ENCODE measurements at regions not wholly inside any gene's neighbourhood (a gene's known extent, or its start where the extent isn't known, plus 50 kb on each side); places are given as distances from the start of the nearest gene placed in this dataset.

- DNase-seq: no peak
- Histone ChIP-seq H4K20me1 (ENCODE audit: insufficient read depth, low read length) (no peaks in the 10 kb centered on the region), H3K4me2 (replicated peaks; ENCODE audit: extremely low read depth, low read length, poor library complexity, severe bottlenecking) (no peak overlapping the region), H3K4me1 (ENCODE audit: control insufficient read depth in 1 of 2, insufficient read depth in 2 of 2, low read length in 2 of 2) (no peaks in the 10 kb centered on the region), H2AFZ (ENCODE audit: insufficient read depth, low read depth, low read length, poor library complexity, severe bottlenecking) (no peak overlapping the region), H3K9me3 (replicated peaks in 1 of 2; ENCODE audit: control insufficient read depth in 1 of 2, insufficient read depth in 1 of 2, low read length in 2 of 2) (no peaks in the 10 kb centered on the region), H3K9ac (ENCODE audit: insufficient read depth, low read length, poor library complexity, severe bottlenecking) (no peak overlapping the region), H3K27me3 (ENCODE audit: control insufficient read depth in 2 of 2, insufficient read depth in 2 of 2, low read length in 2 of 2) (no peaks in the 10 kb centered on the region), H3K4me3 (replicated peaks in 1 of 3; ENCODE audit: low read depth in 2 of 3, low read length in 3 of 3) (no peak overlapping the region), H3K79me2 (ENCODE audit: insufficient read depth, low read length) (no peaks in the 10 kb centered on the region), H3K27ac (ENCODE audit: low read depth in 1 of 2, low read length in 2 of 2) (no peak overlapping the region), H3K36me3 (replicated peaks in 1 of 2; ENCODE audit: control insufficient read depth in 1 of 2, insufficient read depth in 2 of 2, low read length in 2 of 2) (no peaks in the 10 kb centered on the region)
- no peaks in the 10 kb centered on the region for H3K4me1 Mint-ChIP-seq
- H3K9me3 Mint-ChIP-seq: peaks cover 0 to 7% (median 3%) of the 10 kb centered on the region in 7 donors
- 76% methylated on average over 3 of the region's 5 CpGs for WGBS (ENCODE audit: insufficient coverage)
- no peak overlapping the region for H3K4me3 Mint-ChIP-seq
- no peak for TF ChIP-seq CTCF (IDR thresholded peaks at IDR 0.05)
- H3K27ac Mint-ChIP-seq: no peak overlapping the region
- H3K27me3 Mint-ChIP-seq (ENCODE audit: low read depth in 3 of 3): peaks cover 0 to 7% (median 4%) of the 10 kb centered on the region in 3 donors
- no peaks in the 10 kb centered on the region for H3K36me3 Mint-ChIP-seq
- intact Hi-C loops (cut with micrococcal nuclease): no loop called here
Measured at GRCh38 chr3:135905058-135905724, 60.3 kb upstream of the PPP2R3A start.

- Mint-ChIP-seq H3K9me3 (peaks cover 0 to 5% (median 3%) of the 10 kb centered on the region in 7 donors), H3K27me3 (ENCODE audit: low read depth in 3 of 3) (peaks cover 0 to 7% (median 4%) of the 10 kb centered on the region in 3 donors), H3K36me3 (no peaks in the 10 kb centered on the region), H3K27ac (peak overlapping the region in 1 of 7 donors; percentile 74), H3K4me1 (no peaks in the 10 kb centered on the region), H3K4me3 (no peak overlapping the region)
- Histone ChIP-seq H2AFZ (ENCODE audit: insufficient read depth, low read depth, low read length, poor library complexity, severe bottlenecking) (no peak overlapping the region), H3K9ac (ENCODE audit: insufficient read depth, low read length, poor library complexity, severe bottlenecking) (no peak overlapping the region), H3K4me3 (replicated peaks in 1 of 3; ENCODE audit: low read depth in 2 of 3, low read length in 3 of 3) (no peak overlapping the region), H3K27ac (ENCODE audit: low read depth in 1 of 2, low read length in 2 of 2) (no peak overlapping the region), H3K4me2 (replicated peaks; ENCODE audit: extremely low read depth, low read length, poor library complexity, severe bottlenecking) (no peak overlapping the region), H3K27me3 (ENCODE audit: control insufficient read depth in 2 of 2, insufficient read depth in 2 of 2, low read length in 2 of 2) (no peaks in the 10 kb centered on the region), H4K20me1 (ENCODE audit: insufficient read depth, low read length) (no peaks in the 10 kb centered on the region), H3K4me1 (ENCODE audit: control insufficient read depth in 1 of 2, insufficient read depth in 2 of 2, low read length in 2 of 2) (no peaks in the 10 kb centered on the region), H3K79me2 (ENCODE audit: insufficient read depth, low read length) (no peaks in the 10 kb centered on the region), H3K36me3 (replicated peaks in 1 of 2; ENCODE audit: control insufficient read depth in 1 of 2, insufficient read depth in 2 of 2, low read length in 2 of 2) (no peaks in the 10 kb centered on the region), H3K9me3 (replicated peaks in 1 of 2; ENCODE audit: control insufficient read depth in 1 of 2, insufficient read depth in 1 of 2, low read length in 2 of 2) (no peaks in the 10 kb centered on the region)
- DNase-seq: no peak
- intact Hi-C loops (cut with micrococcal nuclease): no loop called here
- WGBS (ENCODE audit: insufficient coverage): 80% methylated on average over 3 of the region's 3 CpGs
- no peak for TF ChIP-seq CTCF (IDR thresholded peaks at IDR 0.05)
Measured at GRCh38 chr3:135907422-135908165, 57.9 kb upstream of the PPP2R3A start.
